CD14-positive monocyte (primary cell): ENCODE measurements at regions not wholly inside any gene's neighbourhood (a gene's known extent, or its start where the extent isn't known, plus 50 kb on each side); places are given as distances from the start of the nearest gene placed in this dataset.
A peak's percentile ranks its signal among the peaks of the same experiment; 100 is the strongest.
"Not testable (repeated sequence)": the region's sequence is repeated elsewhere in the genome, so short reads cannot be mapped to it uniquely, and the experiment has no call there.

Source experiments
- DNase-seq, 3 donors: peaks; one replicate each; pipeline ENCODE4 v3.0.0-alpha.2; 2011 to 2022
- H2AFZ ChIP-seq: 2 replicates; pipeline ENCODE4 v1.6.0; 2012; ENCODE audit warnings: mild to moderate bottlenecking, low read depth, low read length, inconsistent platforms; ENCODE audit not compliant: insufficient read depth, poor library complexity, severe bottlenecking
- H3K27ac ChIP-seq, 2 donors: 1 replicate in 1 of 2; 2 replicates in 1 of 2; pipeline ENCODE4 v1.5.1; 2012 to 2013; ENCODE audit warnings: low read length in 2 of 2, control low read depth in 1 of 2, inconsistent platforms in 1 of 2, low read depth in 1 of 2, mild to moderate bottlenecking in 1 of 2
- H3K27me3 ChIP-seq, 2 donors: one replicate each; pipeline versions ENCODE4 v1.6.0 to v1.6.1; 2011 to 2013; ENCODE audit warnings: low read length in 2 of 2; ENCODE audit not compliant: control insufficient read depth in 2 of 2, insufficient read depth in 2 of 2
- H3K36me3 ChIP-seq, 2 donors: replicated peaks in 1 of 2; 1 replicate in 1 of 2; 2 replicates in 1 of 2; pipeline versions ENCODE4 v1.5.1 to v1.6.1; 2012 to 2013; ENCODE audit warnings: low read length in 2 of 2, control low read depth in 1 of 2, inconsistent platforms in 1 of 2, mild to moderate bottlenecking in 1 of 2; ENCODE audit not compliant: insufficient read depth in 2 of 2, control insufficient read depth in 1 of 2
- H3K4me1 ChIP-seq, 2 donors: 1 replicate in 1 of 2; 2 replicates in 1 of 2; pipeline versions ENCODE4 v1.5.1 to v1.6.1; 2012 to 2013; ENCODE audit warnings: low read length in 2 of 2, control low read depth in 1 of 2, inconsistent platforms in 1 of 2, mild to moderate bottlenecking in 1 of 2, moderate library complexity in 1 of 2; ENCODE audit not compliant: insufficient read depth in 2 of 2, control insufficient read depth in 1 of 2
- H3K4me2 ChIP-seq: replicated peaks from 2 replicates; pipeline ENCODE3; 2012; ENCODE audit warnings: low read length, moderate library complexity, mild to moderate bottlenecking; ENCODE audit not compliant: poor library complexity, severe bottlenecking; ENCODE audit errors: extremely low read depth
- H3K4me3 ChIP-seq, 3 experiments: fragments of 200-600 bp in 1 of 3; sonication (generic) in 1 of 3; replicated peaks in 1 of 3; 1 replicate in 2 of 3; 2 replicates in 1 of 3; pipeline ENCODE4 v1.5.1; 2011 to 2013; ENCODE audit warnings: low read length in 3 of 3, mild to moderate bottlenecking in 3 of 3, control low read depth in 2 of 3, low read depth in 2 of 3, inconsistent platforms in 1 of 3, moderate library complexity in 1 of 3
- H3K79me2 ChIP-seq: 2 replicates; pipeline ENCODE4 v1.6.0; 2012; ENCODE audit warnings: mild to moderate bottlenecking, control low read depth, inconsistent platforms, low read length, moderate library complexity; ENCODE audit not compliant: insufficient read depth
- H3K9ac ChIP-seq: 2 replicates; pipeline ENCODE4 v1.6.0; 2017; ENCODE audit warnings: low read length, mild to moderate bottlenecking; ENCODE audit not compliant: insufficient read depth, poor library complexity, severe bottlenecking
- H3K9me3 ChIP-seq, 2 donors: replicated peaks in 1 of 2; 1 replicate in 1 of 2; 2 replicates in 1 of 2; pipeline versions ENCODE4 v1.5.1 to v1.6.1; 2012 to 2013; ENCODE audit warnings: low read length in 2 of 2, control low read depth in 1 of 2; ENCODE audit not compliant: control insufficient read depth in 1 of 2, insufficient read depth in 1 of 2
- H4K20me1 ChIP-seq: 2 replicates; pipeline ENCODE4 v1.6.0; 2012; ENCODE audit warnings: mild to moderate bottlenecking, low read length, control low read depth, moderate library complexity; ENCODE audit not compliant: insufficient read depth
- H3K27ac Mint-ChIP-seq, 7 donors: one replicate each; pipeline ENCODE4 v1.8.0; 2020; ENCODE audit warnings: mild to moderate bottlenecking in 7 of 7, mixed read lengths in 7 of 7, moderate library complexity in 6 of 7, inconsistent platforms in 2 of 7
- H3K27me3 Mint-ChIP-seq, 3 donors: one replicate each; pipeline ENCODE4 v1.8.0; 2021 to 2022; ENCODE audit warnings: low read depth in 3 of 3, mild to moderate bottlenecking in 3 of 3, mixed read lengths in 3 of 3, moderate library complexity in 3 of 3, inconsistent platforms in 1 of 3
- H3K36me3 Mint-ChIP-seq, 2 donors: one replicate each; pipeline ENCODE4 v1.8.0; 2020; ENCODE audit warnings: mixed read lengths in 2 of 2, inconsistent platforms in 1 of 2, mild to moderate bottlenecking in 1 of 2
- H3K4me1 Mint-ChIP-seq: one replicate; pipeline ENCODE4 v1.8.0; 2020; ENCODE audit warnings: mild to moderate bottlenecking, mixed read lengths
- H3K4me3 Mint-ChIP-seq, 2 donors: one replicate each; pipeline ENCODE4 v1.8.0; 2020; ENCODE audit warnings: mild to moderate bottlenecking in 2 of 2, mixed read lengths in 2 of 2, moderate library complexity in 1 of 2
- H3K9me3 Mint-ChIP-seq, 7 donors: one replicate each; pipeline ENCODE4 v1.8.0; 2020 to 2022; ENCODE audit warnings: mixed read lengths in 7 of 7, mild to moderate bottlenecking in 6 of 7, moderate library complexity in 6 of 7, inconsistent platforms in 2 of 7
- WGBS: methylation state at CpG from one replicate; pipeline ENCODE4 v1.1.5; 2013; ENCODE audit warnings: missing lambda C conversion rate; ENCODE audit not compliant: insufficient coverage; 5-methylcytosine and 5-hydroxymethylcytosine counted together
- intact Hi-C, 2 donors: fragments of 100-400 bp; cut with micrococcal nuclease; formaldehyde crosslinking; loops; one replicate each; pipeline versions ENCODE4 v1.15.0 to v1.15.1; 2023

DNA sequence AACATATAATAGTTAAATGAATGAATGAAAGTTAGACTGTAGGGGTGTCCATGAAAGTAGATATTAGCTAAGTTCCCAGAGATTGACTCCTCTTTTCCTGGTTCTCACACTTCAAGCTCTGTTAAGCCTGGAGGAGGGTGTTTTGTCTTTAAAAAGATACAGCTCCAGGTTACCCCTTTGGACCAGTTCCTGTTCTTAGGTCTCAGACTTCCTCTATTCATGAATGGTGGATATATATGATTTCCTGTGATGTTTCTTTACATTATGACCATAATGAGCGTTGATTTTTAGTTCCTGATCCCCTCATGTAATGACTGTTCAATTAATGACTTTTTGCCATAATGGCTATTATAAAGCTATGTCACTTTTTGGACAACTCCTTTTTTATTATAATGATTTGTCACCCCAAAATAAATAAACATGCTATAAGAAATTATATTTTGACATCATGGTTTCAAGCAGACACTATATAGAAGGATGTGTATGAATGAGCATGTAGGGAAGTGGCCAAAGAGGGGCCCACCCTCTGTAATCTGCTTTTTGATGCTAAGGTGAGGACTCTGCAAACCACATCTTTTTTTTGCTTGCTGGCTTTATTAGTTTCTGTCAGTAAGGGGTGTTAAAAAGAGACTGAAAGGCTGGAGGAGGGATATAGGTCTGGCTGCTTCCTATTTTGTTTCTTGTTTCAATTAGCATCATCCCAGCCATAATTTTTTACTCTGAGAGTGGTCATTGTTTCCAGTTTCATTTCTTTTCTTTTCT is 115.2 kb downstream of the FAM72B start:
- H3K36me3 Mint-ChIP-seq, H4K20me1 ChIP-seq, intact Hi-C loops, H3K27ac ChIP-seq, H3K4me3 Mint-ChIP-seq, H3K9ac ChIP-seq, H3K27me3 ChIP-seq, H3K36me3 ChIP-seq, H2AFZ ChIP-seq, H3K4me1 Mint-ChIP-seq, H3K4me2 ChIP-seq, H3K27ac Mint-ChIP-seq, H3K27me3 Mint-ChIP-seq, H3K4me1 ChIP-seq, H3K9me3 ChIP-seq, H3K79me2 ChIP-seq, DNase-seq, H3K4me3 ChIP-seq, H3K9me3 Mint-ChIP-seq: not testable (repeated sequence)
- WGBS: no CpG with 5 or more reads among the region's 1 CpG

DNA sequence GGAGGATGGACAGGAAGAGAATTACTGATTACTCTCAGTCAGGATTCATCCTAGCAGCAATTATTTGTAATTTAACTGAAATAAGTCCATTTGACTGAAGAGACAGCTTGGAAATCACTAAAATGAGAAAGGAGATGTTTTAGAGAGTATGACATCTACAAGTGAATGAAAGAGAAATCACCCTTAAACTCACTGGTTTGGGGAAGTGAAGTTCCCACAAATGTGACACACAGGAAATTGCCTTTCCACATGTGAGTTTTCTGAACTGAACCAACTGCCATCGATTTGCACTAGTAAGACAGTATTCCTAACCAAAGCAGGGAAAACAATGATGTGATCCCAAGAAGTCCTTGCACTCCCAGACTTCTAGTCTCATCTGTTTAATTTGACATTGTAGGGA is 110.3 kb downstream of the FAM72B start:
- peak overlapping the region in 4 of 7 donors; percentile 13 to 68 (median 24) for H3K27ac Mint-ChIP-seq
- H3K27ac ChIP-seq: peak overlapping the region in 1 of 2 donors; percentile 53
- H3K9me3 ChIP-seq, DNase-seq, H3K4me1 ChIP-seq, H3K4me2 ChIP-seq, H3K9me3 Mint-ChIP-seq, H3K27me3 Mint-ChIP-seq, H2AFZ ChIP-seq, H3K36me3 Mint-ChIP-seq, H4K20me1 ChIP-seq, H3K4me1 Mint-ChIP-seq, H3K79me2 ChIP-seq, H3K4me3 Mint-ChIP-seq, H3K36me3 ChIP-seq, H3K27me3 ChIP-seq, H3K4me3 ChIP-seq, H3K9ac ChIP-seq, intact Hi-C loops: not testable (repeated sequence)
- no CpG with 5 or more reads among the region's 1 CpG for WGBS

DNA sequence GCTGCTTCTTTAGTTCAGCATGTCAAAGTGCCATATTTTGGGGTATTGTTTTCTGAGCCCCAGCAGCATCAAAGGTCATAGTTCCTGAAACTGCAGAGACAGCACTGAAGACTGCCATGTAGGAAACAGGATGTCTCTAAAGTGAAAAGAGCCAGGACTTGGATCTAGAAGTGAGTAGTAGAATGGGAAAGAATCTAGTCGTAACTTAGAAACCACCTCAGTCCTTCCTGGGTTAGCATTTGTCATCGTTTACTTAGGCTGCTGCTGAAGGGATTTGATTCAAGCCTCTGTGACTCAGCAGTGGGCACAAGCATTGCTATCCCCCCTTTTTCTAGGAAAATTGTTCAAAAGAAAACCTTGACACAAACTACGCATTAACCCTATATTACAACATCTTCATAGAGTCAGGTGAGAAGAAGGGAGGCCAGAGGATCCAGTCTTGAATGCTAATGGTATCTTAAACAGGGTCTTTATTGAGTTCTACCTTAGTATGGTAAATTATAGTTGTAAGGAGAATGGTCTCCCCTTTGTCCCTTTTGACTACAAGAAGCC is 108.8 kb downstream of the FAM72B start:
- H3K27ac ChIP-seq, H3K9ac ChIP-seq, intact Hi-C loops: not testable (repeated sequence)

DNA sequence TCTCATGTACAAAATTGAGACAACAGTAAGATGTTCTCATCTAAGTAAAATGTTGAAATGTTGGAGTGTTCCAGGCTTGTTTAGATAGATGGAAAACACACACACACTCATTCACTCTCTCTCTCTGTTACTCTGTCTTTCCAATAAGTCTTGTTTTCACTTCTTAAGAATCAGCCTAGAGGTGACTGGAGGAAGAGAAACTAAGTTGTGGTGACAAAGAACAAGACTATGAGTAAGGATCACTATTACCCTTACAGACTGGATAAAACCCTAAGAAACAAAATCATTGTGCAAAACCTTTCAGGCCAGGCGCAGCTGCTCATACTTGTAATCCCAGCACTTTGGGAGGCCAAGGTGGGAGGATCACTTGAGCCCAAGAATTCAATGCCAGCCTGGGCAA is 107.5 kb downstream of the FAM72B start:
- H3K9me3 Mint-ChIP-seq, H3K27ac ChIP-seq, H3K27me3 ChIP-seq, H3K36me3 Mint-ChIP-seq, DNase-seq, H3K27ac Mint-ChIP-seq, H4K20me1 ChIP-seq, H3K27me3 Mint-ChIP-seq, H3K36me3 ChIP-seq, H3K4me3 ChIP-seq, intact Hi-C loops, H2AFZ ChIP-seq, H3K9ac ChIP-seq, H3K4me3 Mint-ChIP-seq, H3K4me2 ChIP-seq, H3K9me3 ChIP-seq, H3K79me2 ChIP-seq: not testable (repeated sequence)
- H3K4me1 Mint-ChIP-seq: peaks cover 26% of the 10 kb centered on the region
- peaks cover 14 to 18% of the 10 kb centered on the region in 2 donors for H3K4me1 ChIP-seq
- WGBS: no CpG with 5 or more reads among the region's 1 CpG

More for the DNA sequence above, 108.8 kb downstream of the FAM72B start:
- not testable (repeated sequence) for H3K27me3 Mint-ChIP-seq, H3K27me3 ChIP-seq, H3K4me3 Mint-ChIP-seq, H3K9me3 Mint-ChIP-seq, H3K27ac Mint-ChIP-seq, H3K9me3 ChIP-seq, H3K79me2 ChIP-seq, H3K36me3 ChIP-seq, H3K4me3 ChIP-seq, H3K4me2 ChIP-seq, H3K36me3 Mint-ChIP-seq, H2AFZ ChIP-seq, H4K20me1 ChIP-seq
- peaks cover 9 to 13% of the 10 kb centered on the region in 2 donors for H3K4me1 ChIP-seq
- peaks cover 18% of the 10 kb centered on the region for H3K4me1 Mint-ChIP-seq
- peak in 1 of 3 donors; percentile 1 for DNase-seq
- no CpG with 5 or more reads among the region's 3 CpGs for WGBS
